ENCODE measurements at regions not wholly inside any gene's neighbourhood (a gene's known extent, or its start where the extent isn't known, plus 50 kb on each side); places are given as distances from the start of the nearest gene placed in this dataset.

DNA sequence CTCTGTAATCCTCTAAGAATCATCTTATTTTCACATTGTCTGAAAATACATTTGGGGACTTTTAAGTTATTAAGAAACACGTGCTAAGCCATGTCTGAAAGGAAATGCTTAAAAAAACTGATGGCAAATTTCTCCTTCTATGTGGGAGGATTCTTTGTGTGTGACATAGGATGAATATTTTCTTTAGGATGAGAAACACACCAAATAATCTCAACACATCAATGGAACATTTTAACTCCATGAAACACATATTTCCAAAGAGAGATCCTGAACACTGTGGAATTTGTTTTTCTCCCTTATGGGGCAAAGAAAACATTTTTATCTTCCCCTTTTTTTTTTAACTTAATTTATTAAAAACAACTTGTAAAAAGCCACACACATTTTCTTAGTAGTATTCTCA is 153.8 kb upstream of the ANKRD50 start:
- no peaks in the 10 kb centered on the region for H4K20me1 ChIP-seq (ENCODE audit: insufficient read depth)
- intact Hi-C loops (cut with micrococcal nuclease; ENCODE audit: unreplicated experiment) = no loop called here
- H3K27me3 ChIP-seq (ENCODE audit: insufficient read depth, low read depth) = no peaks in the 10 kb centered on the region
- H3K36me3 ChIP-seq (ENCODE audit: low read depth) = no peaks in the 10 kb centered on the region
- no peaks in the 10 kb centered on the region for H3K9me3 ChIP-seq (ENCODE audit: insufficient read depth, low read depth)
- no peak overlapping the region for H3K4me3 ChIP-seq
- ChIA-PET CTCF (no interaction called here), POLR2A (ENCODE audit: unreplicated experiment) (no interaction called here)
- no peak for DNase-seq
- no peaks in the 10 kb centered on the region for H3K79me2 ChIP-seq (ENCODE audit: low read depth)
- H3F3A ChIP-seq (ENCODE audit: insufficient read depth, low read depth) = no peaks in the 10 kb centered on the region
- H3K27ac ChIP-seq = no peak overlapping the region
- no peak overlapping the region for H3K4me2 ChIP-seq
- BruUV-seq (replicated peaks) = no TSS peak
- no peak for TF ChIP-seq EZH2 (IDR thresholded peaks at IDR 0.05; ENCODE audit: low read depth)
- TF ChIP-seq, protein P1, sequence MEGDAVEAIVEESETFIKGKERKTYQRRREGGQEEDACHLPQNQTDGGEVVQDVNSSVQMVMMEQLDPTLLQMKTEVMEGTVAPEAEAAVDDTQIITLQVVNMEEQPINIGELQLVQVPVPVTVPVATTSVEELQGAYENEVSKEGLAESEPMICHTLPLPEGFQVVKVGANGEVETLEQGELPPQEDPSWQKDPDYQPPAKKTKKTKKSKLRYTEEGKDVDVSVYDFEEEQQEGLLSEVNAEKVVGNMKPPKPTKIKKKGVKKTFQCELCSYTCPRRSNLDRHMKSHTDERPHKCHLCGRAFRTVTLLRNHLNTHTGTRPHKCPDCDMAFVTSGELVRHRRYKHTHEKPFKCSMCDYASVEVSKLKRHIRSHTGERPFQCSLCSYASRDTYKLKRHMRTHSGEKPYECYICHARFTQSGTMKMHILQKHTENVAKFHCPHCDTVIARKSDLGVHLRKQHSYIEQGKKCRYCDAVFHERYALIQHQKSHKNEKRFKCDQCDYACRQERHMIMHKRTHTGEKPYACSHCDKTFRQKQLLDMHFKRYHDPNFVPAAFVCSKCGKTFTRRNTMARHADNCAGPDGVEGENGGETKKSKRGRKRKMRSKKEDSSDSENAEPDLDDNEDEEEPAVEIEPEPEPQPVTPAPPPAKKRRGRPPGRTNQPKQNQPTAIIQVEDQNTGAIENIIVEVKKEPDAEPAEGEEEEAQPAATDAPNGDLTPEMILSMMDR (conservative IDR thresholded peaks at IDR 0.05) = no peak
- 0 out of 2 replicates have a peak, but pooled peaks cover 4% of the 10 kb centered on the region for H3K9me2 ChIP-seq (ENCODE audit: insufficient read depth)
- H2AFZ ChIP-seq = no peak overlapping the region
- H3K4me1 ChIP-seq (replicated peaks; ENCODE audit: insufficient read depth) = no peaks in the 10 kb centered on the region

DNA sequence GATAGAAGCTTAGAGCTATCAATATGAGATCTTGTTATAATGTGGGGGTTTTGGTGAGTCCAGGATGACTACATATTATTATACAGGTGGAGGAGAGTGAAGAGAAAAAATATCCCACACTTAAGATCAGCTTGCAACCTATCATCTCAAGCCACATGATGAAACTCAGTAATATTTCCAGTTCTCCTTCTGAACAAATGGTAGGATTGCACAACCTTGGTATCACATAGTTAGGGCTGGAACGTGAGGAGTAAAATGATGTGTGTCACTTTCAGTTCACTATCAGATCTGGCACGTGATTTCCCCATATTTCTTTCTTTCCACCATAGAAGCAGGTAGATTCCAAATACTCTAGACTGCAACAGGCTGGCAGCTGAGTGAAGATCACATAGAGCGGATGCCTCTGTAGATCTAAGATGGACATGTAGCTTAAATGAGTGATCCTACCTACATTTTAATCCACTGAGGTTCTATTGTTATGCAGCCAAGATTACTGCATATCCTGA is 150.6 kb upstream of the ANKRD50 start:
- BruUV-seq (replicated peaks) = no TSS peak
- POLR2A ChIA-PET (ENCODE audit: unreplicated experiment) = no interaction called here
- Histone ChIP-seq H3K4me3 (no peak overlapping the region), H3K27ac (no peak overlapping the region), H3K9me3 (ENCODE audit: insufficient read depth, low read depth) (no peaks in the 10 kb centered on the region), H3K36me3 (ENCODE audit: low read depth) (no peaks in the 10 kb centered on the region), H3F3A (ENCODE audit: insufficient read depth, low read depth) (no peaks in the 10 kb centered on the region), H4K20me1 (ENCODE audit: insufficient read depth) (no peaks in the 10 kb centered on the region), H3K4me2 (0 out of 2 replicates have a peak overlapping the region, but pooled peaks have one; percentile 3), H3K79me2 (ENCODE audit: low read depth) (no peaks in the 10 kb centered on the region), H2AFZ (no peak overlapping the region), H3K27me3 (ENCODE audit: insufficient read depth, low read depth) (no peaks in the 10 kb centered on the region), H3K4me1 (replicated peaks; ENCODE audit: insufficient read depth) (no peaks in the 10 kb centered on the region), H3K9me2 (ENCODE audit: insufficient read depth) (0 out of 2 replicates have a peak, but pooled peaks cover 4% of the 10 kb centered on the region)
- DNase-seq = peak in 1 of 2 experiments; percentile 51
- CTCF ChIA-PET = interaction anchor here (0.6 kb wide), 1 partner anchor 124 kb away, joined by 4 read pairs; no protein-coding TSS in a partner anchor
- TF ChIP-seq EZH2 (IDR thresholded peaks at IDR 0.05; ENCODE audit: low read depth) = no peak
- TF ChIP-seq, protein P1 (conservative IDR thresholded peaks at IDR 0.05) = no peak
- intact Hi-C loops (cut with micrococcal nuclease; ENCODE audit: unreplicated experiment) = loop anchor here (5.0 kb wide), 1 partner anchor 79 kb away; no protein-coding TSS in a partner anchor

DNA sequence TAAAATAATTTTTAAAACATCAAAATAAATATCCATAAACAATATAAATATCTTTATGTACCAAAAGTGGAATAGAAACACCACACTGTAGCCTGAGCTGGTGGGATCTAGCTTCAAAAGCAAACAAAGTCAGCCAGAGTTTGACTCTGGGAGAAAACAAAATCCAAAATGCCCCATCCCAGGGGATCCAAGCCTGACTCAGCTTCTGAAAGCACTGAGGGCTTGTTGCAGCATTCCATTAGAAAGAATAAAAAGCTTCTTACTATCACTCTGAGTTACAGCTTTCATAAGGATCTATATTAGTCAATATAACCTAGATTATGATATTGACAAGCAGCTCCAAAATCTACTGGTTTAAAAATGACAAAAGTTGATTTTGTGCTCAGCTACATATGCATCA is 149.7 kb upstream of the ANKRD50 start:
- no peak for DNase-seq
- Histone ChIP-seq H3K4me2 (no peak overlapping the region), H3K27ac (no peak overlapping the region), H3K4me3 (no peak overlapping the region), H2AFZ (no peak overlapping the region), H3K36me3 (ENCODE audit: low read depth) (no peaks in the 10 kb centered on the region), H3K9me3 (ENCODE audit: insufficient read depth, low read depth) (no peaks in the 10 kb centered on the region), H3K9me2 (ENCODE audit: insufficient read depth) (0 out of 2 replicates have a peak, but pooled peaks cover 4% of the 10 kb centered on the region), H4K20me1 (ENCODE audit: insufficient read depth) (no peaks in the 10 kb centered on the region), H3K4me1 (replicated peaks; ENCODE audit: insufficient read depth) (no peaks in the 10 kb centered on the region), H3F3A (ENCODE audit: insufficient read depth, low read depth) (no peaks in the 10 kb centered on the region), H3K79me2 (ENCODE audit: low read depth) (no peaks in the 10 kb centered on the region), H3K27me3 (ENCODE audit: insufficient read depth, low read depth) (no peaks in the 10 kb centered on the region)
- POLR2A ChIA-PET (ENCODE audit: unreplicated experiment) = no interaction called here
- CTCF ChIA-PET = interaction anchor here (0.6 kb wide), 1 partner anchor 124 kb away, joined by 4 read pairs; no protein-coding TSS in a partner anchor
- no peak for TF ChIP-seq EZH2 (IDR thresholded peaks at IDR 0.05; ENCODE audit: low read depth)
- TF ChIP-seq, protein P1 (conservative IDR thresholded peaks at IDR 0.05) = no peak
- intact Hi-C loops (cut with micrococcal nuclease; ENCODE audit: unreplicated experiment) = loop anchor here (5.0 kb wide), 1 partner anchor 80 kb away; no protein-coding TSS in a partner anchor
- no TSS peak for BruUV-seq (replicated peaks)
